Skin of body (tissue), 2 donors: ENCODE measurements at regions not wholly inside any gene's neighbourhood (a gene's known extent, or its start where the extent isn't known, plus 50 kb on each side); places are given as distances from the start of the nearest gene placed in this dataset. TPM values are rescaled to one million over a fixed set of nuclear protein-coding genes. Genes with fewer than 3 reads are reported as not detected.
A peak's percentile ranks its signal among the peaks of the same experiment; 100 is the strongest.

Experiments
- DNase-seq: peaks from one replicate; lab custom pipeline; 2025; lab: John Stamatoyannopoulos, UW
- small RNA-seq: library from RNA; depleted of rRNA; stranded (forward); fragments of <200 nt; gene quantifications from one replicate; pipeline ENCODE3, GENCODE V24; 2014; ENCODE audit warnings: low replicate concordance

- DNase-seq: peak; percentile 11
These were observed 65.5 kb upstream of the DCBLD2 start for GRCh38 chr3:98966862-98967546.

DNA sequence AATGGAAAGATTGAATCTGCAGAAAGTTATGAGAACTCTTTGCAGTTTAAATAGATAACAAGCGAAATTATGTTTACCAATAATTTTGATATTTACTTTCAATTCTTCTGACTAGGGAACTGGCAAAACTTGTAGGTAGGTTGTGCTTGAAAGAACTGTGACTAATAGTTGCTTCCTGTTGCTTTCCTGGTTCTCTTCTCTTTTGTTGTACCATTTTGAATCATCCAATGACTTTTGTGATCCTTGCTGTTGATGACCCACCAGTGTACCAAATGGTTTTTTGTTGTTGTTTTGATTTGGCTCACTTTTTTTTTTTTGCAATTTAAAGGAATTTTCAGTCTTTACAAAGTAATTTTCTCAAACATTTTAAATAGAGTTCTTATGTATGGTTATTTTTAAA is 64.9 kb upstream of the DCBLD2 start:
- DNase-seq: no peak

- no peak for DNase-seq
These were observed 63.3 kb upstream of the DCBLD2 start for GRCh38 chr3:98964784-98965183.

GRCh38 chr3:98963546-98963945 is 62.1 kb upstream of the DCBLD2 start:
- DNase-seq: no peak

GRCh38 chr3:98962951-98963350 is 61.5 kb upstream of the DCBLD2 start:
- DNase-seq: no peak

DNA sequence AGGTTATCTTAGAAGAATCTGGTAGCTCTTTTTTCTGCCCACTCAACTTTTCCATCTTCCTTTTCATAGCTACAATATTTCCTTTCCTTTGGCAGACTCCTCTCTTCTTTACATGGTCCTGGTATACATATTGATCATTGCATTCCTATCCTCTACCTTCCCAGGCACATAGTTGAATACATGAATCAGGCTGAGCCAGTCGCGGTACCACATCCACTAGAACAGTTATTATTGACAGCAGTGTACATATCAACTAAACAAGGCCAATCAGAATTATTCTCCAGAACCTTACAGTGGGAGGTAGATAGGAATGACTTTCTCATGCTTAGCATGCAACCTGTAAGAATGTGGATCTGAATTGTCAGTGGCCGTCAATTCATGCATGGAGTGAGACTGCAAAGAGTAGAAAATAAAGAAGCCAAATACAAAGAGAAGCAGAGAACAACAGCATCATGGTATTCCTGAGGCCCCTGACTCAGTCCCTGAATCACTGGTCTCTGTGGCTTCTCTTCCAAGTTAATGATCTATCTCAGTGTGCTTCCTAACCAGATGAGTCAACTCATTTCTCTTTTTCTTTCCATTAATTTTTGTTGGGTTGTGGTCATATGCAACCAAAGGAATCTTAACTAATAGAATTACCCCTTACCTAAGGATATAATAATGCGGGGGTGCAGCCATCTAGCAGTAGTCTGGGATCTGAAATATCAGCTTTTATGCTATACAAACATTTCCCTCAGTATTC is 60.9 kb upstream of the DCBLD2 start:
- no peak for DNase-seq

DNA sequence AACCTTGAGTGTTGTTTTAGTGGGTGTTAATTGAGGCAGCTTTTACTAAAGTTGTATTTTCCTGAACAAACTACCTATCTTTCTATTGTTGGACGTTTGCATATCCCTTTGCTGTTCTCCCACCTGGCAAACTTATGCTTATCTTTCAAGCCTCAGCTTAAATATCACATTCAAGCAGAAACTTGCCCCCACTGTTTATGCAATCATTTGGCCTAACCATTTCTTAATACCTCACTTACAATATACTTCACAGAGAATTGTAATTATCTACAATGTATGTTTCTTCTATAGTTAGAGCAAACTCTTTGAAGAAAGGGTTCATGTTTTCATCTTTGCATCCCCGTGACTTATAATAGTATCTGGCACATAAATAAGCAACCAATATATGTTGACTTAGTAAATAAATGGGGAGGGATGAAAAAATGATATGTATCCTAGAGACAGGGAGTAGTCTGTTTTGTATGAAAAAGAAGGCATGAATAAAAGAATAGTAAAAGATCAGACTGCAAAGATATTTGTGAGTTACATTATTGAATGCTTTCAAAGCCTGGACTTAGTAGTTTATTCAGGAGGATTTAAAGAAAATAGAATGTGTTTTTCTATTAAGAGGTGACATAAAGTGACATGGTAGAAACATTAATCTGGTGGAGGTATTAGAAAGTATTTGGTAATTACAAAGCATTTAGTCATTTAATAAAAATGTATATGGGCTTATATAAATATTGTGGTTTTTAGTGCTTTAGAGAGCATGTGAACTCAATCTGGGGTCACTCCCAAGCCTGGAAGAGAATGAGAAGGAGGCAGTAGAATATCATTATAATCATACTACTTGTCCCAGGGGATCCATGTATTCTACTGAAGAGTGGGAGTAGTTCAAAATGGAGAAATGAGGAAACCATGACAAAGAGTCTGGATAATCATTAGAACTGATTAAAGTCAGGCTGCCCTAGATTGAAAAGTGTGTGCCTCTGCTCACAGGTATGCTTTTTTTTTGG is 60.0 kb upstream of the DCBLD2 start:
- no peak for DNase-seq

DNA sequence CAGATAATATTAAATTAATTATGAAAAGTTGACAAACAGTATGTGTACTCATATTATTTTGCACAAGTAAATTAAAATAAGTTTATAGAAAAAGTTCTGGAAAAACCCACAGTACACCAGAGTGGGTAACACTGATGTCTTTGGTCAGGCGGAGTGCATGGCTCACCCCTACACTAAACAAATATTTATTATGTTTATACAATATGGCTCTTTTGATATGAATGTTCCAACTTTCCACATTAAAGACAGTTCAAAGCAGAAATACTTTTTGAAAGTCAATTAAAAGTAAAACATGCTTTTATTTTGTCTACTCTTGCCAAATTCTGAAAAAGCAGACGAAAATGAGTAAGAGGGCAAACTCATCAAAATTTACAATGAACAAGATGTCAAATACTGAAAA is 56.2 kb upstream of the DCBLD2 start:
- DNase-seq: no peak

DNA sequence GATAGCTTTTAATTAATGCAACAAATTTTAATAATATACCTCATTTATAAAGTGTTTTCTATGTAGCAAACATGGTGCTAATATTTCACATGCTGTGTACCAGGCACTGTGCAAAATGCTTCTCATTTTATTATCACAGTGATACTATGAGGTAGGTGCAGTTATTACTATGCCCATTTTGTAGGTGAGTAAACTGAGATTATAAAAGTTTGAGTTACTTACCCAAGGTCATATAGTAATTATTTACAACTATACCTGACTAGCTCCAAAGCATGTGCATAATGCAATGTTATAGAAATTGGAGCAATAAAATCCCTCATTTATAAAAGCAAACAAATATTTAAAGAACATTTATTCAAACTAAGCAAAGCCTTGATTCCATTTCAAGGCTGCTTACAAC is 54.5 kb upstream of the DCBLD2 start:
- no peak for DNase-seq

GRCh38 chr3:98954791-98955604 is 53.5 kb upstream of the DCBLD2 start:
- DNase-seq: peak; percentile 86

DNA sequence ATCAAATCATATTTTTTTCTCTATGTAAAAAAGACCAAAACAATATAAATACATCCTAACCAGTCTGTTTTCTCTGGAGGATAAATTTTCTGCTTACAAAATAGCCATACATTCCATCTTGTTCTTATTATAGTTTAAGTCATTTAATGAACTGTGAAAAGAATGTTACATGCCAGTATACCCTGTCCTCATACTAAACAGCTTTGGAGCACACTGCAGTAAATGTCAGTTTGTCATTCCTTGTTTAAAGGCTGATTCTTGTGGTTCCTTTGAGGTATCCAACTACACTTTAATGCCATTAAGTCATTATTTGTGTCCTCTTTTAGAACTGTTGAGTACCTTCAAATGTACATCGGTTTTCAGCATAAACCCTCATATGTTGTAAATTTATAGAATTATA is 52.7 kb upstream of the DCBLD2 start:
- DNase-seq: peak; percentile 82

GRCh38 chr3:98952404-98952803 is 50.9 kb upstream of the DCBLD2 start:
- no peak for DNase-seq

Small RNA genes lying in the stretch of these regions (small RNA-seq; reads per million reads assigned to genes)
- gene AC107297.1: not detected
- not detected for gene RF00066
